Spleen (tissue), 11 donors: ENCODE measurements at regions not wholly inside any gene's neighbourhood (a gene's known extent, or its start where the extent isn't known, plus 50 kb on each side); places are given as distances from the start of the nearest gene placed in this dataset.

Experiments
- DNase-seq: peaks from one replicate; pipeline ENCODE4 v3.0.0-alpha.2; 2020
- H3K27ac ChIP-seq, 8 donors: fragments of 200-600 bp; sonication (generic) in 7 of 8; 1 replicate in 4 of 8; 2 replicates in 4 of 8; pipeline versions ENCODE4 v1.5.0 to v1.8.0; 2016 to 2021; ENCODE audit warnings: inconsistent platforms in 4 of 8, mild to moderate bottlenecking in 4 of 8, moderate library complexity in 1 of 8
- H3K27me3 ChIP-seq, 7 donors: fragments of 200-600 bp; sonication (generic) in 6 of 7; replicated peaks in 1 of 7; 1 replicate in 4 of 7; 2 replicates in 3 of 7; pipeline versions ENCODE4 v1.5.0 to v1.8.0; 2016 to 2021; ENCODE audit warnings: inconsistent platforms in 3 of 7, mild to moderate bottlenecking in 1 of 7
- H3K36me3 ChIP-seq, 6 donors: fragments of 200-600 bp; sonication (generic) in 5 of 6; 1 replicate in 4 of 6; 2 replicates in 2 of 6; pipeline versions ENCODE4 v1.5.0 to v1.8.0; 2016 to 2021; ENCODE audit warnings: inconsistent platforms in 2 of 6
- H3K4me1 ChIP-seq, 6 donors: fragments of 200-600 bp; sonication (generic) in 5 of 6; 1 replicate in 3 of 6; 2 replicates in 3 of 6; pipeline versions ENCODE4 v1.5.0 to v1.8.0; 2016 to 2021; ENCODE audit warnings: inconsistent platforms in 3 of 6
- H3K4me3 ChIP-seq, 8 donors: fragments of 200-600 bp; sonication (generic) in 7 of 8; 1 replicate in 4 of 8; 2 replicates in 4 of 8; pipeline versions ENCODE4 v1.5.0 to v1.8.0; 2016 to 2021; ENCODE audit warnings: inconsistent platforms in 4 of 8, mild to moderate bottlenecking in 4 of 8, moderate library complexity in 2 of 8
- H3K9me3 ChIP-seq, 8 donors: fragments of 200-600 bp; sonication (generic) in 7 of 8; 1 replicate in 4 of 8; 2 replicates in 4 of 8; pipeline versions ENCODE4 v1.5.0 to v1.8.0; 2016 to 2021; ENCODE audit warnings: inconsistent platforms in 4 of 8
- CTCF ChIP-seq, 11 experiments: fragments of 200-600 bp in 7 of 11; fragments of 450-650 bp in 4 of 11; sonication (generic) in 4 of 11; IDR thresholded peaks in 8 of 11; conservative IDR thresholded peaks in 3 of 11; 1 replicate in 7 of 11; 2 replicates in 4 of 11; pipeline versions ENCODE4 v1.4.0 to v1.8.0; 2016 to 2021; ENCODE audit warnings: antibody characterized with exemption in 11 of 11, inconsistent platforms in 4 of 11, mild to moderate bottlenecking in 1 of 11
- POLR2A ChIP-seq, 3 donors: fragments of 450-650 bp; IDR thresholded peaks; one replicate each; pipeline ENCODE4 v1.5.1; 2017; ENCODE audit warnings: antibody characterized with exemption in 3 of 3, mild to moderate bottlenecking in 1 of 3
- POLR2AphosphoS5 ChIP-seq, 3 donors: sonication (generic); formaldehyde crosslinking; IDR thresholded peaks; one replicate each; pipeline ENCODE4 v1.5.1; 2017; ENCODE audit warnings: antibody characterized with exemption in 3 of 3
- WGBS, 5 donors: extraction: QIAGEN DNeasy Blood & Tissue Kit in 3 of 5; methylation state at CpG; one replicate each; pipeline versions ENCODE4 v1.1.5 to v1.1.7; 2013 to 2018; 5-methylcytosine and 5-hydroxymethylcytosine counted together
- intact Hi-C: fragments of 100-400 bp; cut with DNase I; formaldehyde crosslinking; loops from one replicate; pipeline ENCODE4 v1.15.0; 2023; ENCODE audit warnings: low total_unique reads
- donor health status: healthy with polysubstance abuse.
- donor health status: DM: no; HTN: no; CAD: no; lungs with moderate emphysema.
- donor health status: DM: no; HTN: no; CAD: no.
- donor health status: Bipolar disorder and iron deficiency.
- donor health status: healthy.
- donor health status: DM: no; HTN: no; CAD: no.
- donor health status: DM: yes; HTN: yes; CAD: no.

DNA sequence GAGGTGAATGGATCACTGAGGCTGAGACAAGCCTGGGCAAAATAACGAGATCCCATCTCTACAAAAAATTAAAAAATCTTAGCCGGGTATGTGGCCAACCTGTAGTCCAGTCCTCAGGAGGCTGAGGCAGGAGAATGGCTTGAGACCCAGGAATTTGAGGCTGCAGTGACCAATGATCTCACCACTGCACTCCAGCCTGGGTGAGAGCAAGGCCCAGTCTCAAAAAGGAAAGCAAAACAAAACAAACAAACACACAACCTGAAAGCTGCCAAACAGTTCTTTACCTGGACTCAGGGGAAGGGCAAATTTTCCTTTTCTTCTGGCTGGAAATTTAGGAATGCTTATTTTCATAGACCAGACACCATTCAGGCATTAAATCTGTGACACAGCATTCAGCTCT is 163.1 kb upstream of the FAT1 start:
- intact Hi-C loops = no loop called here
- no peak overlapping the region for H3K4me3 ChIP-seq
- no peaks in the 10 kb centered on the region for H3K4me1 ChIP-seq
- WGBS, 5 donors = 78 to 91% (median 79%) methylated on average over 2 of the region's 2 CpGs
- H3K27ac ChIP-seq = no peak overlapping the region
- H3K27me3 ChIP-seq = no peaks in the 10 kb centered on the region
- TF ChIP-seq POLR2A (IDR thresholded peaks at IDR 0.05) (no peak), POLR2AphosphoS5 (IDR thresholded peaks at IDR 0.05) (no peak), CTCF (IDR thresholded peaks at IDR 0.05 in 8 of 11, conservative IDR thresholded peaks at IDR 0.05 in 3 of 11) (no peak)
- H3K36me3 ChIP-seq = no peaks in the 10 kb centered on the region
- H3K9me3 ChIP-seq = peaks cover 0 to 31% (median 12%) of the 10 kb centered on the region in 8 donors
- DNase-seq = no peak

DNA sequence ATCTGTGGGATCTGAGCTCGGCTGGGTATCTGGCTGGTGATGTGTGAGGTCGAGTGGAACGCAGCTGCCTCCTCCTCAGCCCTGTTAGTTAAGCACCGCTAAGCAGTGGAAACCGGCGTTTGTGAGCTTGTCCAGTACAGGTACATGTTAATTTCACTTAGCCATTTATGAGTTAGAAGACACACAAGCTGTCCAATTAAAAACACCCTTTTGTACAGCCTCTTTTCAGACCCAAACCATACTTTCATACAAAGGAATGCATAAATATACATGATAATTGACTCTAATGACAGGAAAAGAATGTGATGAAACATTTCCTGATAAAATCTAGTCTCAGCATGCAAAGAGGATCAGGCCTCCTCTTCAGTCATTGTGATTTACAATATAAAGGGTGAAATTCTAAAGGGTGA is 163.6 kb upstream of the FAT1 start:
- WGBS, 5 donors = 74 to 82% (median 80%) methylated on average over 6 of the region's 6 CpGs
- no peak for DNase-seq
- Histone ChIP-seq H3K9me3 (peaks cover 0 to 33% (median 12%) of the 10 kb centered on the region in 8 donors), H3K4me3 (no peak overlapping the region), H3K27ac (no peak overlapping the region), H3K36me3 (no peaks in the 10 kb centered on the region), H3K27me3 (no peaks in the 10 kb centered on the region), H3K4me1 (no peaks in the 10 kb centered on the region)
- intact Hi-C loops = no loop called here
- no peak for TF ChIP-seq CTCF (IDR thresholded peaks at IDR 0.05 in 8 of 11, conservative IDR thresholded peaks at IDR 0.05 in 3 of 11)
- TF ChIP-seq POLR2A (IDR thresholded peaks at IDR 0.05) = no peak
- TF ChIP-seq POLR2AphosphoS5 (IDR thresholded peaks at IDR 0.05) = no peak

GRCh38 chr4:186887752-186888151 is 164.1 kb upstream of the FAT1 start:
- no peaks in the 10 kb centered on the region for H3K4me1 ChIP-seq
- no peak for DNase-seq
- peaks cover 0 to 33% (median 12%) of the 10 kb centered on the region in 8 donors for H3K9me3 ChIP-seq
- no peaks in the 10 kb centered on the region for H3K27me3 ChIP-seq
- no peak for TF ChIP-seq POLR2AphosphoS5 (IDR thresholded peaks at IDR 0.05)
- no peak for TF ChIP-seq CTCF (IDR thresholded peaks at IDR 0.05 in 8 of 11, conservative IDR thresholded peaks at IDR 0.05 in 3 of 11)
- TF ChIP-seq POLR2A (IDR thresholded peaks at IDR 0.05) = no peak
- no peak overlapping the region for H3K27ac ChIP-seq
- intact Hi-C loops = no loop called here
- no peak overlapping the region for H3K4me3 ChIP-seq
- 65 to 72% (median 71%) methylated on average over 6 of the region's 6 CpGs for WGBS, 5 donors
- no peaks in the 10 kb centered on the region for H3K36me3 ChIP-seq

DNA sequence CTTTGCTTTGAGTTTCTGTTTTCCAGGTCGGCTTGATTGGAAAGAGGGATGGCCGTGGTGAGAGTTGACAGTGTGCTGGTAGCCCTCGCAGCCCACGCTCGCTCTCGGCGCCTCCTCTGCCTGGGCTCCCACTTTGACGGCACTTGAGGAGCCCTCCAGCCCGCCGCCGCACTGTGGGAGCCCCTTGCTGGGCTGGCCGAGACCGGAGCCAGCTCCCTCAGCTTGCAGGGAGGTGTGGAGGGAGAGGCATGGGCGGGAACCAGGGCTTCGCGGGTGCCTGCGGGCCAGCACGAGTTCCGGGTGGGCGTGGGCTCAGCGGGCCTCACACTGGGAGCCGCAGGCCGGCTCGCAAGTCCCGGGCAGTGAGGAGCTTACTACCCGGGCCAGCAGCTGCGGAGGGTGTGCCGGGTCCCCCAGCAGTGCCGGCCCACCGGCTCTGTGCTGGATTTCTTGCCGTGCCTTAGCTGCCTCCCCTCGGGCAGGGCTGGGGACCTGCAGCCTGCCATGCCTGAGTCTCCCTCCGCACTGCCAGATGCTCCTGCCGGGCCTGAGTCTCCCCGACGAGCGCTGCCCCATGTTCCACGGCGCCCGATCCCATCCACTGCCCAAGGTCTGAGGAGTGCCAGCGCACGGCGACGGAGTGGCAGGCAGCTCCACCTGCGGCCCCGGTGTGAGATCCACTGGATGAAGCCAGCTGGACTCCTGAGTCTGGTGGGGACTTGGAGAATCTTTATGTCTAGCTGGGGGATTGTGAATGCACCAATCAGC is 166.4 kb upstream of the FAT1 start:
- Histone ChIP-seq H3K36me3 (no peaks in the 10 kb centered on the region), H3K27ac (no peak overlapping the region), H3K27me3 (no peaks in the 10 kb centered on the region), H3K4me1 (no peaks in the 10 kb centered on the region), H3K9me3 (peaks cover 0 to 38% (median 12%) of the 10 kb centered on the region in 8 donors), H3K4me3 (no peak overlapping the region)
- intact Hi-C loops = no loop called here
- DNase-seq = no peak
- TF ChIP-seq POLR2AphosphoS5 (IDR thresholded peaks at IDR 0.05) (no peak), POLR2A (IDR thresholded peaks at IDR 0.05) (no peak), CTCF (IDR thresholded peaks at IDR 0.05 in 8 of 11, conservative IDR thresholded peaks at IDR 0.05 in 3 of 11) (no peak)
- WGBS, 5 donors = 90 to 93% (median 90%) methylated on average over 26 to 46 of the region's 46 CpGs
